H1 (cell line): ENCODE measurements at regions not wholly inside any gene's neighbourhood (a gene's known extent, or its start where the extent isn't known, plus 50 kb on each side); places are given as distances from the start of the nearest gene placed in this dataset.

Source experiments
- KDM4A ChIP-seq: IDR thresholded peaks from one replicate; pipeline ENCODE4 v1.7.1; 2012; ENCODE audit warnings: low read depth, mild to moderate bottlenecking, moderate library complexity, low read length, inconsistent platforms; ENCODE audit not compliant: severe bottlenecking
- POLR2AphosphoS5 ChIP-seq: IDR thresholded peaks from 2 replicates; pipeline ENCODE4 v1.6.1; 2011; ENCODE audit warnings: low read depth, low read length
- TF ChIP-seq, protein P1 (sequence below): fragments of 300-600 bp; sonication (generic); IDR thresholded peaks from 2 replicates; pipeline ENCODE4 v1.7.1; 2012; ENCODE audit warnings: low read length, moderate library complexity, mild to moderate bottlenecking, inconsistent platforms; ENCODE audit not compliant: insufficient replicate concordance

DNA sequence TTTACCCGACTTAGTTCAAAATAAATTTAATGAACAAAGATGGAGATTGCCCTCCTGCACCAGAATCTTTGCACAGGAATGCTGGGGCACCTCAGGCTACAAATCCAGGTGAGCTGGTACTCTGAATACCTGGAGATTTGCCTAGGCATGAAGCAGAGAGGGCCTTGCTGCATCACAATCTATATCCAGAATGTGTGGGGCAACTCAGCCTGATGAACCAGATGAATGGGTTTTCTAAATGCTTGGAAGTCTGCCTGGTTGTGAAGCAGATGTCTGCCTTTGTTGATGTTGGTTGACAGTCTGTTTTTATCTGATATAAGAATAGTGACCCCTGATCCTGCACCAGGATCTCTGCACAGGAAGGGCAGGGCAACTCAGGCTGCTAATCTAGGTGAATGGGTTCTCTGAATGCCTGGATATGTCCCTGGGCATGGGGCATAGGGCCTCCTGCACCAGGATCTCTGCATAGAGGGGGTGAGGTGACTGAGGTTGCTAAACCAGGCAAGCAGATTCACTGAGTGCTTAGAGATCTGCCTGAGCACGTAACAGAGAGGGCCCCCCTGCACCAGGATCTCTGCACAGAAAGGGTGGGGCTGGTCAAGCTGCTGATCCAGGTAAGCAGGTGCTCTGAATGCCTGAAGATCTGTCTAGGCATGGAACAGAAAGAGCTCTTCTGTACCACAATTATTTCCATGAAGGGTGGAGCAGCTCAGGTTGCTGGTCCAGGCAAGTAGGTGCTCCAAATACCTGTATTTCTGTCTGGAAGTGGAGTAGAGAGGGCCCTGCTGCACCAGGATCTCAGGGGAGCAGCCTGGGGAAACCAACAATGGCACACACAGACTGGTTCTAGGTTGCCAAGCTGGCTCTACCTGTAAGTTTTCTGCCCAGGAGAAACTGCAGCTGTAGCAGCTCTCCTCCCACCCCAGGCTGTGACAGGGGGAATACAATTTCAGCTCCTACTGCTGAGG lies 437.5 kb downstream of the MMUT start (continued):
- TF ChIP-seq, protein P1, sequence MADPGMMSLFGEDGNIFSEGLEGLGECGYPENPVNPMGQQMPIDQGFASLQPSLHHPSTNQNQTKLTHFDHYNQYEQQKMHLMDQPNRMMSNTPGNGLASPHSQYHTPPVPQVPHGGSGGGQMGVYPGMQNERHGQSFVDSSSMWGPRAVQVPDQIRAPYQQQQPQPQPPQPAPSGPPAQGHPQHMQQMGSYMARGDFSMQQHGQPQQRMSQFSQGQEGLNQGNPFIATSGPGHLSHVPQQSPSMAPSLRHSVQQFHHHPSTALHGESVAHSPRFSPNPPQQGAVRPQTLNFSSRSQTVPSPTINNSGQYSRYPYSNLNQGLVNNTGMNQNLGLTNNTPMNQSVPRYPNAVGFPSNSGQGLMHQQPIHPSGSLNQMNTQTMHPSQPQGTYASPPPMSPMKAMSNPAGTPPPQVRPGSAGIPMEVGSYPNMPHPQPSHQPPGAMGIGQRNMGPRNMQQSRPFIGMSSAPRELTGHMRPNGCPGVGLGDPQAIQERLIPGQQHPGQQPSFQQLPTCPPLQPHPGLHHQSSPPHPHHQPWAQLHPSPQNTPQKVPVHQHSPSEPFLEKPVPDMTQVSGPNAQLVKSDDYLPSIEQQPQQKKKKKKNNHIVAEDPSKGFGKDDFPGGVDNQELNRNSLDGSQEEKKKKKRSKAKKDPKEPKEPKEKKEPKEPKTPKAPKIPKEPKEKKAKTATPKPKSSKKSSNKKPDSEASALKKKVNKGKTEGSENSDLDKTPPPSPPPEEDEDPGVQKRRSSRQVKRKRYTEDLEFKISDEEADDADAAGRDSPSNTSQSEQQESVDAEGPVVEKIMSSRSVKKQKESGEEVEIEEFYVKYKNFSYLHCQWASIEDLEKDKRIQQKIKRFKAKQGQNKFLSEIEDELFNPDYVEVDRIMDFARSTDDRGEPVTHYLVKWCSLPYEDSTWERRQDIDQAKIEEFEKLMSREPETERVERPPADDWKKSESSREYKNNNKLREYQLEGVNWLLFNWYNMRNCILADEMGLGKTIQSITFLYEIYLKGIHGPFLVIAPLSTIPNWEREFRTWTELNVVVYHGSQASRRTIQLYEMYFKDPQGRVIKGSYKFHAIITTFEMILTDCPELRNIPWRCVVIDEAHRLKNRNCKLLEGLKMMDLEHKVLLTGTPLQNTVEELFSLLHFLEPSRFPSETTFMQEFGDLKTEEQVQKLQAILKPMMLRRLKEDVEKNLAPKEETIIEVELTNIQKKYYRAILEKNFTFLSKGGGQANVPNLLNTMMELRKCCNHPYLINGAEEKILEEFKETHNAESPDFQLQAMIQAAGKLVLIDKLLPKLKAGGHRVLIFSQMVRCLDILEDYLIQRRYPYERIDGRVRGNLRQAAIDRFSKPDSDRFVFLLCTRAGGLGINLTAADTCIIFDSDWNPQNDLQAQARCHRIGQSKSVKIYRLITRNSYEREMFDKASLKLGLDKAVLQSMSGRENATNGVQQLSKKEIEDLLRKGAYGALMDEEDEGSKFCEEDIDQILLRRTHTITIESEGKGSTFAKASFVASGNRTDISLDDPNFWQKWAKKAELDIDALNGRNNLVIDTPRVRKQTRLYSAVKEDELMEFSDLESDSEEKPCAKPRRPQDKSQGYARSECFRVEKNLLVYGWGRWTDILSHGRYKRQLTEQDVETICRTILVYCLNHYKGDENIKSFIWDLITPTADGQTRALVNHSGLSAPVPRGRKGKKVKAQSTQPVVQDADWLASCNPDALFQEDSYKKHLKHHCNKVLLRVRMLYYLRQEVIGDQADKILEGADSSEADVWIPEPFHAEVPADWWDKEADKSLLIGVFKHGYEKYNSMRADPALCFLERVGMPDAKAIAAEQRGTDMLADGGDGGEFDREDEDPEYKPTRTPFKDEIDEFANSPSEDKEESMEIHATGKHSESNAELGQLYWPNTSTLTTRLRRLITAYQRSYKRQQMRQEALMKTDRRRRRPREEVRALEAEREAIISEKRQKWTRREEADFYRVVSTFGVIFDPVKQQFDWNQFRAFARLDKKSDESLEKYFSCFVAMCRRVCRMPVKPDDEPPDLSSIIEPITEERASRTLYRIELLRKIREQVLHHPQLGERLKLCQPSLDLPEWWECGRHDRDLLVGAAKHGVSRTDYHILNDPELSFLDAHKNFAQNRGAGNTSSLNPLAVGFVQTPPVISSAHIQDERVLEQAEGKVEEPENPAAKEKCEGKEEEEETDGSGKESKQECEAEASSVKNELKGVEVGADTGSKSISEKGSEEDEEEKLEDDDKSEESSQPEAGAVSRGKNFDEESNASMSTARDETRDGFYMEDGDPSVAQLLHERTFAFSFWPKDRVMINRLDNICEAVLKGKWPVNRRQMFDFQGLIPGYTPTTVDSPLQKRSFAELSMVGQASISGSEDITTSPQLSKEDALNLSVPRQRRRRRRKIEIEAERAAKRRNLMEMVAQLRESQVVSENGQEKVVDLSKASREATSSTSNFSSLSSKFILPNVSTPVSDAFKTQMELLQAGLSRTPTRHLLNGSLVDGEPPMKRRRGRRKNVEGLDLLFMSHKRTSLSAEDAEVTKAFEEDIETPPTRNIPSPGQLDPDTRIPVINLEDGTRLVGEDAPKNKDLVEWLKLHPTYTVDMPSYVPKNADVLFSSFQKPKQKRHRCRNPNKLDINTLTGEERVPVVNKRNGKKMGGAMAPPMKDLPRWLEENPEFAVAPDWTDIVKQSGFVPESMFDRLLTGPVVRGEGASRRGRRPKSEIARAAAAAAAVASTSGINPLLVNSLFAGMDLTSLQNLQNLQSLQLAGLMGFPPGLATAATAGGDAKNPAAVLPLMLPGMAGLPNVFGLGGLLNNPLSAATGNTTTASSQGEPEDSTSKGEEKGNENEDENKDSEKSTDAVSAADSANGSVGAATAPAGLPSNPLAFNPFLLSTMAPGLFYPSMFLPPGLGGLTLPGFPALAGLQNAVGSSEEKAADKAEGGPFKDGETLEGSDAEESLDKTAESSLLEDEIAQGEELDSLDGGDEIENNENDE: no peak
- TF ChIP-seq POLR2AphosphoS5: no peak
- TF ChIP-seq KDM4A: no peak
